Heart right ventricle (tissue), 16 donors: ENCODE measurements at regions not wholly inside any gene's neighbourhood (a gene's known extent, or its start where the extent isn't known, plus 50 kb on each side); places are given as distances from the start of the nearest gene placed in this dataset.

Experiments used
- ATAC-seq, 8 donors: fragments of 200-7000 bp; cut with Tn5 transposase; one replicate each; pipeline ENCODE4 v1.9.1; 2020; ENCODE audit warnings: mild to moderate bottlenecking in 8 of 8, moderate library complexity in 8 of 8, moderate number of reproducible peaks in 1 of 8
- DNase-seq, 2 donors: peaks; one replicate each; pipeline ENCODE4 v3.0.0-alpha.2; 2020
- H3K27ac ChIP-seq, 10 donors: fragments of 200-600 bp; sonication (generic) in 2 of 10; one replicate each; pipeline versions ENCODE4 v1.5.0 to v1.8.0; 2020 to 2022; ENCODE audit warnings: mild to moderate bottlenecking in 3 of 10
- H3K27me3 ChIP-seq, 7 donors: fragments of 200-600 bp; one replicate each; pipeline ENCODE4 v1.8.0; 2021 to 2022; ENCODE audit warnings: mild to moderate bottlenecking in 2 of 7
- H3K36me3 ChIP-seq, 9 donors: fragments of 200-600 bp; sonication (generic) in 1 of 9; one replicate each; pipeline versions ENCODE4 v1.5.0 to v1.8.0; 2020 to 2022; ENCODE audit warnings: mild to moderate bottlenecking in 2 of 9
- H3K4me1 ChIP-seq, 9 donors: fragments of 200-600 bp; sonication (generic) in 1 of 9; one replicate each; pipeline versions ENCODE4 v1.5.0 to v1.8.0; 2020 to 2022; ENCODE audit warnings: mild to moderate bottlenecking in 4 of 9
- H3K4me3 ChIP-seq, 10 donors: fragments of 200-600 bp; sonication (generic) in 2 of 10; one replicate each; pipeline versions ENCODE4 v1.5.0 to v1.8.0; 2020 to 2022; ENCODE audit warnings: mild to moderate bottlenecking in 7 of 10, moderate library complexity in 2 of 10
- H3K9me3 ChIP-seq, 11 donors: fragments of 200-600 bp in 10 of 11; sonication (generic) in 2 of 11; one replicate each; pipeline versions ENCODE4 v1.5.0 to v1.8.0; 2013 to 2022; ENCODE audit warnings: mild to moderate bottlenecking in 2 of 11, control low read depth in 1 of 11, moderate library complexity in 1 of 11
- CTCF ChIP-seq, 9 donors: fragments of 200-600 bp; sonication (generic) in 2 of 9; IDR thresholded peaks; one replicate each; pipeline versions ENCODE4 v1.5.0 to v1.8.0; 2021 to 2022; ENCODE audit warnings: antibody characterized with exemption in 9 of 9, mild to moderate bottlenecking in 5 of 9, moderate library complexity in 1 of 9
- WGBS, 2 donors: extraction: QIAGEN DNeasy Blood & Tissue Kit; methylation state at CpG; one replicate each; pipeline ENCODE4 v1.1.7; 2013; ENCODE audit warnings: inconsistent platforms in 1 of 2; 5-methylcytosine and 5-hydroxymethylcytosine counted together
- intact Hi-C, 10 donors: fragments of 100-400 bp; cut with DNase I; formaldehyde crosslinking; loops; one replicate each; pipeline versions ENCODE4 v1.11.1 to v1.14.2; 2022
- donor health status: Arrhythmogenic right ventricular cardiomyopathy.
- donor health status: ischemic (EF 13 %, LVEDD 7.1; RV severe dilation, severe dysfunction).
- donor health status: healthy with polysubstance abuse.
- donor health status: DM: no; HTN: yes; CAD: no.
- donor health status: DM: no; HTN: no; CAD: no.
- donor health status: ischemic (EF 25% LVEDD 6.9; RV normal size, moderate dysfunction).
- donor health status: ischemic (EF 25% LVEDD 5.7; RV mildly dilated, moderate dysfunction).
- donor health status: healthy.
- donor health status: DM: yes; HTN: yes; CAD: no.
- donor health status: Ischemic cardiomyopathy.
- donor health status: ischemic (EF 35%, LVEDD 5.7; RV mildly dilated, moderate dysfunction).
- donor health status: nonischemic (EF 11% LVEDD 7.7; RV severe dilation, severe dysfunction).
- donor health status: DM: yes; HTN: yes; CAD: no.
- donor health status: PGD.
- donor health status: ischemic (EF 29% LVEDD 5.4; RV normal size, mild dysfunction).
- donor health status: nonischemic (EF 23%, LVEDD 6.1; RV moderate dilation, normal function).

GRCh38 chr16:14011846-14012245, 59.3 kb upstream of the MRTFB start:
- Histone ChIP-seq H3K4me1 (peaks cover 9 to 60% (median 51%) of the 10 kb centered on the region in 9 donors), H3K9me3 (no peaks in the 10 kb centered on the region), H3K4me3 (no peak overlapping the region), H3K36me3 (no peaks in the 10 kb centered on the region), H3K27ac (peak overlapping the region in 3 of 10 donors; percentile 27 to 65 (median 62)), H3K27me3 (no peaks in the 10 kb centered on the region)
- WGBS, 2 donors: 52 to 57% methylated on average over 6 of the region's 6 CpGs
- DNase-seq (no peak), ATAC-seq (peak in 1 of 8 donors; percentile 26)
- no peak for TF ChIP-seq CTCF (IDR thresholded peaks at IDR 0.05)
- intact Hi-C loops: loop anchor here in 2 of 10 donors (10.0 kb wide), 2 partner anchors 183 to 273 kb away; no protein-coding TSS in a partner anchor

- Histone ChIP-seq H3K9me3 (no peaks in the 10 kb centered on the region), H3K4me3 (peak overlapping the region in 2 of 10 donors; percentile 6 to 20), H3K4me1 (peaks cover 9 to 59% (median 51%) of the 10 kb centered on the region in 9 donors), H3K36me3 (no peaks in the 10 kb centered on the region), H3K27ac (peak overlapping the region in 9 of 10 donors; percentile 5 to 82 (median 62)), H3K27me3 (no peaks in the 10 kb centered on the region)
- no peak for TF ChIP-seq CTCF (IDR thresholded peaks at IDR 0.05)
- 81 to 85% methylated on average over 4 of the region's 4 CpGs for WGBS, 2 donors
- ATAC-seq (peak in 1 of 8 donors; percentile 22), DNase-seq (no peak)
- intact Hi-C loops: loop anchor here in 2 of 10 donors (10.0 kb wide), 2 partner anchors 182 to 272 kb away; no protein-coding TSS in a partner anchor
These were observed 58.0 kb upstream of the MRTFB start for GRCh38 chr16:14013145-14013570.

- intact Hi-C loops: loop anchor here in 2 of 10 donors (10.0 kb wide), 2 partner anchors 181 to 271 kb away; no protein-coding TSS in a partner anchor
- peak overlapping the region in 2 of 10 donors; percentile 6 to 20 for H3K4me3 ChIP-seq
- TF ChIP-seq CTCF (IDR thresholded peaks at IDR 0.05): no peak
- H3K27me3 ChIP-seq: no peaks in the 10 kb centered on the region
- H3K27ac ChIP-seq: peak overlapping the region in 9 of 10 donors; percentile 27 to 82 (median 65)
- 45 to 47% methylated on average over 13 of the region's 13 CpGs for WGBS, 2 donors
- no peaks in the 10 kb centered on the region for H3K36me3 ChIP-seq
- ATAC-seq (peak; percentile 44 to 83 (median 72)), DNase-seq (peak in 1 of 2 donors; percentile 50)
- H3K4me1 ChIP-seq: peaks cover 9 to 64% (median 51%) of the 10 kb centered on the region in 9 donors
- no peaks in the 10 kb centered on the region for H3K9me3 ChIP-seq
These were observed 57.4 kb upstream of the MRTFB start for GRCh38 chr16:14013571-14014283.

- Histone ChIP-seq H3K9me3 (no peaks in the 10 kb centered on the region), H3K4me3 (no peak overlapping the region), H3K27ac (peak overlapping the region in 9 of 10 donors; percentile 27 to 82 (median 65)), H3K4me1 (peaks cover 9 to 68% (median 51%) of the 10 kb centered on the region in 9 donors), H3K27me3 (no peaks in the 10 kb centered on the region), H3K36me3 (no peaks in the 10 kb centered on the region)
- no peak for ATAC-seq
- no peak for TF ChIP-seq CTCF (IDR thresholded peaks at IDR 0.05)
- no peak for DNase-seq
- intact Hi-C loops: loop anchor here in 2 of 10 donors (10.0 kb wide), 2 partner anchors 181 to 271 kb away; no protein-coding TSS in a partner anchor
- WGBS, 2 donors: 90 to 96% methylated on average over 5 of the region's 5 CpGs
These were observed 56.9 kb upstream of the MRTFB start for GRCh38 chr16:14014284-14014625.
